KMS-11 (cell line): ENCODE measurements at regions not wholly inside any gene's neighbourhood (a gene's known extent, or its start where the extent isn't known, plus 50 kb on each side); places are given as distances from the start of the nearest gene placed in this dataset.

ENCODE experiments used
- H2AFZ ChIP-seq: fragments of 200-600 bp; sonication (generic); 2 replicates; pipeline ENCODE4 v1.6.1; 2016; ENCODE audit warnings: antibody characterized with exemption, mixed run types, low read depth
- H3K27ac ChIP-seq: fragments of 200-600 bp; sonication (generic); 2 replicates; pipeline ENCODE4 v1.6.1; 2016; ENCODE audit warnings: mild to moderate bottlenecking, mixed run types
- H3K27me3 ChIP-seq: fragments of 200-600 bp; sonication (generic); 2 replicates; pipeline ENCODE4 v1.6.1; 2017; ENCODE audit warnings: mild to moderate bottlenecking, low read depth, mixed run types, moderate library complexity; ENCODE audit not compliant: insufficient read depth
- H3K36me3 ChIP-seq: fragments of 200-600 bp; sonication (generic); 2 replicates; pipeline ENCODE4 v1.6.1; 2017; ENCODE audit warnings: mild to moderate bottlenecking, mixed run types; ENCODE audit not compliant: insufficient read depth
- H3K4me1 ChIP-seq: fragments of 200-600 bp; sonication (generic); 2 replicates; pipeline ENCODE4 v1.6.1; 2016; ENCODE audit warnings: mild to moderate bottlenecking, low read depth, mixed run types; ENCODE audit not compliant: poor library complexity, severe bottlenecking
- H3K4me2 ChIP-seq: fragments of 200-600 bp; sonication (generic); 2 replicates; pipeline ENCODE4 v1.7.0; 2016; ENCODE audit warnings: mild to moderate bottlenecking, mixed run types
- H3K4me3 ChIP-seq: fragments of 200-600 bp; sonication (generic); IDR thresholded peaks from 2 replicates; pipeline ENCODE4 v1.6.1; 2017; ENCODE audit warnings: low read depth, low read length, mixed read lengths; ENCODE audit not compliant: insufficient read depth
- H3K79me2 ChIP-seq: fragments of 200-600 bp; sonication (generic); 2 replicates; pipeline ENCODE4 v1.6.1; 2016; ENCODE audit warnings: low read depth, mixed run types; ENCODE audit not compliant: insufficient read depth
- H3K9ac ChIP-seq: fragments of 200-600 bp; sonication (generic); 2 replicates; pipeline ENCODE4 v1.6.1; 2016; ENCODE audit warnings: mild to moderate bottlenecking, mixed run types
- H4K20me1 ChIP-seq: fragments of 200-600 bp; sonication (generic); 2 replicates; pipeline ENCODE4 v1.6.1; 2016; ENCODE audit warnings: mild to moderate bottlenecking, mixed run types; ENCODE audit not compliant: insufficient read depth
- CTCF ChIP-seq: fragments of 200-600 bp; sonication (generic); conservative IDR thresholded peaks from 2 replicates; pipeline ENCODE4 v1.6.1; 2017; ENCODE audit warnings: low read depth, mild to moderate bottlenecking, antibody characterized with exemption, low read length, moderate library complexity, mixed read lengths

- no peaks in the 10 kb centered on the region for H3K79me2 ChIP-seq
- H4K20me1 ChIP-seq: no peaks in the 10 kb centered on the region
- H3K27me3 ChIP-seq: no peaks in the 10 kb centered on the region
- no peak overlapping the region for H3K4me2 ChIP-seq
- no peak for TF ChIP-seq CTCF
- H2AFZ ChIP-seq: no peak overlapping the region
- no peaks in the 10 kb centered on the region for H3K36me3 ChIP-seq
- no peaks in the 10 kb centered on the region for H3K4me1 ChIP-seq
- H3K4me3 ChIP-seq: no peak overlapping the region
- H3K9ac ChIP-seq: no peak overlapping the region
- H3K27ac ChIP-seq: no peak overlapping the region
Observed at GRCh38 chr3:177729956-177730681, 532.8 kb upstream of the TBL1XR1 start.

GRCh38 chr3:177730814-177731213, 533.5 kb upstream of the TBL1XR1 start:
- Histone ChIP-seq H3K36me3 (no peaks in the 10 kb centered on the region), H2AFZ (no peak overlapping the region), H3K27me3 (no peaks in the 10 kb centered on the region), H3K9ac (no peak overlapping the region), H3K79me2 (no peaks in the 10 kb centered on the region), H3K4me3 (no peak overlapping the region), H3K4me1 (no peaks in the 10 kb centered on the region), H4K20me1 (no peaks in the 10 kb centered on the region), H3K27ac (no peak overlapping the region), H3K4me2 (no peak overlapping the region)
- no peak for TF ChIP-seq CTCF

- Histone ChIP-seq H3K27ac (no peak overlapping the region), H2AFZ (no peak overlapping the region)
Observed at GRCh38 chr3:177731644-177732268, 534.5 kb upstream of the TBL1XR1 start.

GRCh38 chr3:177733233-177733632, 536.0 kb upstream of the TBL1XR1 start:
- no peaks in the 10 kb centered on the region for H3K4me1 ChIP-seq
- H3K4me2 ChIP-seq: no peak overlapping the region
- H3K36me3 ChIP-seq: no peaks in the 10 kb centered on the region

More at GRCh38 chr3:177731644-177732268, 534.5 kb upstream of the TBL1XR1 start:
- Histone ChIP-seq H3K27me3 (no peaks in the 10 kb centered on the region), H3K9ac (no peak overlapping the region), H3K4me3 (no peak overlapping the region), H3K4me2 (no peak overlapping the region), H3K4me1 (no peaks in the 10 kb centered on the region), H3K36me3 (no peaks in the 10 kb centered on the region), H4K20me1 (no peaks in the 10 kb centered on the region), H3K79me2 (no peaks in the 10 kb centered on the region)
- no peak for TF ChIP-seq CTCF

More at GRCh38 chr3:177733233-177733632, 536.0 kb upstream of the TBL1XR1 start:
- Histone ChIP-seq H3K9ac (no peak overlapping the region), H3K27me3 (no peaks in the 10 kb centered on the region), H3K4me3 (no peak overlapping the region), H3K79me2 (no peaks in the 10 kb centered on the region), H3K27ac (no peak overlapping the region), H2AFZ (no peak overlapping the region), H4K20me1 (no peaks in the 10 kb centered on the region)
- TF ChIP-seq CTCF: no peak
